Hepatocyte (in vitro differentiated cells): ENCODE measurements at regions not wholly inside any gene's neighbourhood (a gene's known extent, or its start where the extent isn't known, plus 50 kb on each side); places are given as distances from the start of the nearest gene placed in this dataset.
"Not testable (repeated sequence)": the region's sequence is repeated elsewhere in the genome, so short reads cannot be mapped to it uniquely, and the experiment has no call there.

ENCODE experiments used
- DNase-seq: peaks from one replicate; pipeline ENCODE4 v3.0.0-alpha.2; 2016; ENCODE audit warnings: low spot score
- H2AFZ ChIP-seq: fragments of 200-600 bp; sonication (generic); 2 replicates; pipeline ENCODE4 v1.6.0; 2016; ENCODE audit warnings: antibody characterized with exemption, mild to moderate bottlenecking
- H3K27ac ChIP-seq: fragments of 200-600 bp; sonication (generic); 2 replicates; pipeline ENCODE4 v1.5.1; 2016; ENCODE audit warnings: mild to moderate bottlenecking
- H3K27me3 ChIP-seq: fragments of 200-600 bp; sonication (generic); 2 replicates; pipeline ENCODE4 v1.6.1; 2016
- H3K36me3 ChIP-seq: fragments of 200-600 bp; sonication (generic); replicated peaks from 2 replicates; pipeline ENCODE4 v1.5.1; 2016; ENCODE audit warnings: low read depth; ENCODE audit not compliant: insufficient read depth
- H3K4me1 ChIP-seq: fragments of 200-600 bp; sonication (generic); 2 replicates; pipeline ENCODE4 v1.5.1; 2016; ENCODE audit warnings: mild to moderate bottlenecking, moderate library complexity; ENCODE audit not compliant: insufficient read depth
- H3K4me2 ChIP-seq: fragments of 200-600 bp; sonication (generic); 2 replicates; pipeline ENCODE4 v1.6.0; 2016
- H3K4me3 ChIP-seq: fragments of 200-600 bp; sonication (generic); 2 replicates; pipeline ENCODE4 v1.5.1; 2016; ENCODE audit warnings: mild to moderate bottlenecking
- H3K79me2 ChIP-seq: fragments of 200-600 bp; sonication (generic); 2 replicates; pipeline ENCODE4 v1.6.0; 2017; ENCODE audit warnings: mild to moderate bottlenecking
- H3K9me2 ChIP-seq: fragments of 200-600 bp; sonication (generic); replicated peaks from 2 replicates; pipeline ENCODE4 v1.6.0; 2017; ENCODE audit warnings: mild to moderate bottlenecking; ENCODE audit not compliant: insufficient read depth
- H3K9me3 ChIP-seq: fragments of 200-600 bp; sonication (generic); 2 replicates; pipeline ENCODE4 v1.5.1; 2016; ENCODE audit warnings: low read depth, mild to moderate bottlenecking
- H4K20me1 ChIP-seq: fragments of 200-600 bp; sonication (generic); 2 replicates; pipeline ENCODE4 v1.6.0; 2016; ENCODE audit warnings: mild to moderate bottlenecking; ENCODE audit not compliant: insufficient read depth, poor library complexity, severe bottlenecking
- CTCF ChIP-seq: fragments of 200-600 bp; sonication (generic); IDR thresholded peaks from 2 replicates; pipeline ENCODE4 v1.5.1; 2016; ENCODE audit warnings: antibody characterized with exemption, mild to moderate bottlenecking; ENCODE audit not compliant: poor library complexity
- EZH2 ChIP-seq: fragments of 200-600 bp; sonication (generic); IDR thresholded peaks from 2 replicates; pipeline ENCODE4 v1.6.1; 2016; ENCODE audit warnings: antibody characterized with exemption, mild to moderate bottlenecking, borderline replicate concordance
- EZH2phosphoT487 ChIP-seq: fragments of 200-600 bp; sonication (generic); IDR thresholded peaks from one replicate; pipeline ENCODE4 v1.6.1; 2018; ENCODE audit warnings: antibody characterized with exemption, mild to moderate bottlenecking, low read depth, moderate library complexity; ENCODE audit not compliant: unreplicated experiment, severe bottlenecking
- WGBS: methylation state at CpG from one replicate; pipeline ENCODE4 v1.1.6; 2016; ENCODE audit warnings: low lambda C conversion rate; ENCODE audit errors: missing lambda C conversion rate; 5-methylcytosine and 5-hydroxymethylcytosine counted together

GRCh38 chr7:53237344-53237913 is 202.0 kb downstream of the POM121L12 start:
- DNase-seq, result peak; percentile 13
- no peaks in the 10 kb centered on the region for H4K20me1 ChIP-seq
- no peaks in the 10 kb centered on the region for H3K9me2 ChIP-seq
- TF ChIP-seq CTCF, result no peak
- TF ChIP-seq EZH2, result no peak
- TF ChIP-seq EZH2phosphoT487, result no peak
- H3K27me3 ChIP-seq, result no peaks in the 10 kb centered on the region
- H3K4me1 ChIP-seq, result no peaks in the 10 kb centered on the region
- H2AFZ ChIP-seq, result peak overlapping the region; percentile 35
- H3K79me2 ChIP-seq, result no peaks in the 10 kb centered on the region
- no peaks in the 10 kb centered on the region for H3K9me3 ChIP-seq
- 29% methylated on average over 4 of the region's 4 CpGs for WGBS
- no peaks in the 10 kb centered on the region for H3K36me3 ChIP-seq
- H3K27ac ChIP-seq, result no peak overlapping the region
- no peak overlapping the region for H3K4me3 ChIP-seq
- H3K4me2 ChIP-seq, result no peak overlapping the region

GRCh38 chr7:53238021-53238605 is 202.7 kb downstream of the POM121L12 start:
- TF ChIP-seq CTCF (no peak), EZH2 (no peak), EZH2phosphoT487 (no peak)
- H3K36me3 ChIP-seq, result no peaks in the 10 kb centered on the region
- H3K79me2 ChIP-seq, result no peaks in the 10 kb centered on the region
- H3K9me3 ChIP-seq, result no peaks in the 10 kb centered on the region
- no peak overlapping the region for H3K4me3 ChIP-seq
- H3K9me2 ChIP-seq, result no peaks in the 10 kb centered on the region
- H3K4me1 ChIP-seq, result no peaks in the 10 kb centered on the region
- peak overlapping the region; percentile 35 for H2AFZ ChIP-seq
- no peak overlapping the region for H3K4me2 ChIP-seq
- H4K20me1 ChIP-seq, result no peaks in the 10 kb centered on the region
- 86% methylated on average over 6 of the region's 6 CpGs for WGBS
- no peak overlapping the region for H3K27ac ChIP-seq
- DNase-seq, result no peak
- no peaks in the 10 kb centered on the region for H3K27me3 ChIP-seq

- DNase-seq, H3K4me2 ChIP-seq, H3K4me3 ChIP-seq, H3K27ac ChIP-seq, H4K20me1 ChIP-seq, H2AFZ ChIP-seq, H3K9me2 ChIP-seq, H3K27me3 ChIP-seq, H3K9me3 ChIP-seq, H3K4me1 ChIP-seq, H3K79me2 ChIP-seq, H3K36me3 ChIP-seq: not testable (repeated sequence)
- 70% methylated on average over 7 of the region's 7 CpGs for WGBS
These were observed 203.7 kb downstream of the POM121L12 start for GRCh38 chr7:53239151-53239550.

- Histone ChIP-seq H3K9me2 (no peaks in the 10 kb centered on the region), H2AFZ (no peak overlapping the region), H3K27me3 (no peaks in the 10 kb centered on the region), H3K79me2 (no peaks in the 10 kb centered on the region), H3K36me3 (no peaks in the 10 kb centered on the region), H3K9me3 (no peaks in the 10 kb centered on the region), H4K20me1 (no peaks in the 10 kb centered on the region), H3K4me3 (no peak overlapping the region), H3K27ac (no peak overlapping the region), H3K4me2 (no peak overlapping the region), H3K4me1 (no peaks in the 10 kb centered on the region)
- DNase-seq, result no peak
- TF ChIP-seq EZH2, result no peak
- TF ChIP-seq CTCF, result no peak
- TF ChIP-seq EZH2phosphoT487, result no peak
- WGBS, result 90% methylated on average over 4 of the region's 4 CpGs
These were observed 210.3 kb downstream of the POM121L12 start for GRCh38 chr7:53245721-53246120.
